ENCODE measurements at regions not wholly inside any gene's neighbourhood (a gene's known extent, or its start where the extent isn't known, plus 50 kb on each side); places are given as distances from the start of the nearest gene placed in this dataset.

DNA sequence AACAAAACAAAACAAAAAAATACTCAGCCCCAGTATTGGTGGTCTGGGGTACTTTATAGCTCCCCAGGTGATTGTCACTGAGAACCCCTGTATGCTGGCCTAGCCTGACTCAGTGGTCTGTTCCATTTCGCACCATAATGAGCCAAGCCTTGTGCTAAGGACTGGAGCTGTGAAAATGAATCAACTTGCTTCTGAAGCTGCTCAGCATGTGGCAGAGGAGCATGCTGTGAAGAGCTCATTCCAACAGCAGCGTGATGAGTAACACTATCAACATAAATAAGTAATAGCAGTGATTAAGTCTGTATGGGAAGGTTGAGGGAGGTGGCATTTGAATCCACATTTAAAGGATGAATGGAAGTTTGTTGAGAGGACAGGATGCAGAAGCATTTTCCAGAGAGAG, 67.2 kb upstream of the ATL2 start:
- Mint-ChIP-seq H3K9me3 (ENCODE audit: insufficient read depth) (no peaks in the 10 kb centered on the region), H3K4me1 (ENCODE audit: low read depth) (no peaks in the 10 kb centered on the region), H3K27me3 (ENCODE audit: low read depth) (peaks cover 12% of the 10 kb centered on the region), H3K36me3 (ENCODE audit: low read depth) (no peaks in the 10 kb centered on the region), H3K27ac (no peak overlapping the region), H3K4me3 (no peak overlapping the region)
- CTCF ChIA-PET: interaction anchor here (1.2 kb wide), 1 partner anchor 64 kb away, joined by 3 read pairs; no protein-coding TSS in a partner anchor
- no peak for ATAC-seq
- POLR2A ChIA-PET: no interaction called here
- no peak for DNase-seq

GRCh38 chr2:38442643-38443541, 65.8 kb upstream of the ATL2 start:
- POLR2A ChIA-PET: no interaction called here
- Mint-ChIP-seq H3K27ac (no peak overlapping the region), H3K4me3 (no peak overlapping the region), H3K27me3 (ENCODE audit: low read depth) (peaks cover 12% of the 10 kb centered on the region), H3K4me1 (ENCODE audit: low read depth) (peaks cover 8% of the 10 kb centered on the region), H3K36me3 (ENCODE audit: low read depth) (no peaks in the 10 kb centered on the region), H3K9me3 (ENCODE audit: insufficient read depth) (no peaks in the 10 kb centered on the region)
- ATAC-seq (no peak), DNase-seq (no peak)
- CTCF ChIA-PET: no interaction called here

- H3K27ac Mint-ChIP-seq: no peak overlapping the region
- DNase-seq (no peak), ATAC-seq (no peak)
- H3K4me3 Mint-ChIP-seq: no peak overlapping the region
- H3K9me3 Mint-ChIP-seq (ENCODE audit: insufficient read depth): no peaks in the 10 kb centered on the region
- no peaks in the 10 kb centered on the region for H3K36me3 Mint-ChIP-seq (ENCODE audit: low read depth)
- H3K27me3 Mint-ChIP-seq (ENCODE audit: low read depth): peaks cover 14% of the 10 kb centered on the region
- POLR2A ChIA-PET: no interaction called here
- CTCF ChIA-PET: interaction anchor here (0.6 kb wide), 1 partner anchor 124 kb away, joined by 3 read pairs; no protein-coding TSS in a partner anchor
- H3K4me1 Mint-ChIP-seq (ENCODE audit: low read depth): peaks cover 8% of the 10 kb centered on the region
These were observed 64.3 kb upstream of the ATL2 start for GRCh38 chr2:38441346-38441745.

GRCh38 chr2:38440655-38441054, 63.6 kb upstream of the ATL2 start:
- CTCF ChIA-PET: interaction anchor here (0.6 kb wide), 1 partner anchor 124 kb away, joined by 3 read pairs; no protein-coding TSS in a partner anchor
- no peak for DNase-seq
- Mint-ChIP-seq H3K4me3 (no peak overlapping the region), H3K36me3 (ENCODE audit: low read depth) (no peaks in the 10 kb centered on the region), H3K4me1 (ENCODE audit: low read depth) (peaks cover 8% of the 10 kb centered on the region), H3K9me3 (ENCODE audit: insufficient read depth) (no peaks in the 10 kb centered on the region), H3K27ac (no peak overlapping the region), H3K27me3 (ENCODE audit: low read depth) (peaks cover 14% of the 10 kb centered on the region)
- ATAC-seq: no peak
- POLR2A ChIA-PET: no interaction called here

DNA sequence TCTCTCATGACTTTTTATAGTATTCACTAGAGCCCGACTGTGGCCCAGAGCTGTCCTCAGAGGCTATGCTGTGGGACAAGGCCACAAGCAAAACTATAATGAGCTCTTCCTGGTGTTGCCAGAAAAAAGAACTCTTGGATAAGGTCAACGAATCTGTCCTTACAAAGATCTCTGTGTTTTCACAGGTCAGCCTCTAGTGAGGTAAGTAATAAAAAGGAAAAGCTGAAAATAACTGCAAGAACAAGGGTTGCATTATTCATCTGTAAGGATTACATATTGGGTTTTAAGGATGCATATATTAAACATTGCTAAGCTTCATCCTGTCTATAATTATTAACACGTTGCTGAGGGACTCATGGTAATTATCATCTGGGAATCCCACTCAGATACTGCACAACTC, 62.8 kb upstream of the ATL2 start:
- ATAC-seq (no peak), DNase-seq (no peak)
- ChIA-PET POLR2A (no interaction called here), CTCF (interaction anchor here (1.1 kb wide), 1 partner anchor 125 kb away, joined by 3 read pairs; no protein-coding TSS in a partner anchor)
- Mint-ChIP-seq H3K36me3 (ENCODE audit: low read depth) (no peaks in the 10 kb centered on the region), H3K27me3 (ENCODE audit: low read depth) (peaks cover 14% of the 10 kb centered on the region), H3K27ac (no peak overlapping the region), H3K4me1 (ENCODE audit: low read depth) (peaks cover 8% of the 10 kb centered on the region), H3K9me3 (ENCODE audit: insufficient read depth) (no peaks in the 10 kb centered on the region), H3K4me3 (no peak overlapping the region)

DNA sequence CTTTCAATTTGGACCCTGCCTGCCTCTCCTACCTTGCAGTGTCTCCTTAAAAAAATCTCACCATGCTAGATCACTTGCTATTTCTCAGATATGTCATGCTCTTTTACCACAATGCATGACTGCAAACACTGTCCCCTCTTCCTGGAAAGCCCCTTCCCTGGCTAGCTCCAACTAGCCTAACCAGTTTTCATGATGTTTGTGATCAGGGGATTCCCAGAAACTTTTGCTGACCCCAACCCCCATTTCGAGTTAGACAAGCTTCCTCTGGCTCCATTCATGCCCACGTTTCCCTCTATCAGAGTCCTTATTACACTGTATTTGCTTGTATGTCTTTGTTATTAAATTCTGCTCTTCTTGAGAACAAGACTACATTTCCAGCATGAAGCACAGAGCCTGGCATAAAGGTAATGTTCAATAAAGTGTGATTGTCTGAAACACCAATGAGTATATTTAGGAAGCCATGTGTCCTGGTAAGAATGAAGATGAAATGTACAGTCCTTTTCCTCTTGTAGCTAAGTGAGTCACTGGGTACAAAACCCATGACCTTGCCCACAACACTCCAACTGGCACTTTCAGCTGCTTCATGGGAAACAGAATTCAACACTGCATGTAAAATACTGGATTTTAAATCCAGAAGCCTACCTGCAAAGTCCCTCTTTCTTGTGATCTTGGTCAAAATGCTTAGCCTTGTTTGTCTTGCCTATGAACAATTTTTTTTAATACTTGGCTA, 62.0 kb upstream of the ATL2 start:
- ChIA-PET POLR2A (no interaction called here), CTCF (interaction anchor here (0.9 to 1.1 kb wide), 2 partner anchors 123 to 124 kb away, joined by 3 read pairs; no protein-coding TSS in a partner anchor)
- Mint-ChIP-seq H3K4me1 (ENCODE audit: low read depth) (peaks cover 8% of the 10 kb centered on the region), H3K27me3 (ENCODE audit: low read depth) (peaks cover 14% of the 10 kb centered on the region), H3K9me3 (ENCODE audit: insufficient read depth) (no peaks in the 10 kb centered on the region), H3K4me3 (no peak overlapping the region), H3K36me3 (ENCODE audit: low read depth) (no peaks in the 10 kb centered on the region), H3K27ac (no peak overlapping the region)
- ATAC-seq (no peak), DNase-seq (no peak)

- Mint-ChIP-seq H3K4me1 (ENCODE audit: low read depth) (peaks cover 8% of the 10 kb centered on the region), H3K9me3 (ENCODE audit: insufficient read depth) (no peaks in the 10 kb centered on the region), H3K4me3 (no peak overlapping the region), H3K27ac (no peak overlapping the region), H3K27me3 (ENCODE audit: low read depth) (peaks cover 19% of the 10 kb centered on the region), H3K36me3 (ENCODE audit: low read depth) (no peaks in the 10 kb centered on the region)
- ChIA-PET CTCF (interaction anchor here (0.9 kb wide), 1 partner anchor 123 kb away, joined by 3 read pairs; no protein-coding TSS in a partner anchor), POLR2A (no interaction called here)
- ATAC-seq: no peak
- DNase-seq: no peak
These were observed 61.2 kb upstream of the ATL2 start for GRCh38 chr2:38438133-38438882.

DNA sequence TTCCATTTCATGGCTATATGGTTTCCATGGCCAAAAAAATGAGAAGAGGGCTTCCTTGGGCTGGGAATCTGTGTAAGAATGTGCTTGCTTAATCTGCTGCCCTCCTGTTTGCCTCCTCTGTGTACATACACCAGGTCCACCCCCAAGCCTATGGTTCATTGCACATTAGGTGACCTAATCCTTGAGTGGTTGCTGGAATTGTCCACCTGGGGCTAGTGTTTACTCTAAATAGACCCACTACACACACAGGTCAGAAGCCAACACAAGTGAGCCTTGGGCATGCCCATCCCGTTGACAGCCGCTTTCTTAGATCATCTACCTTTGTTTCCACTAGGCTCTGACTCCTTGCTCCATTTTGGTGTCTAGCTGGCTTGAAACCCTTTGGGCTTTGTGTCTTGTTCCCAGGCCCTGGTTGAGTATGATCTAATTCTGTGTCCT, 59.2 kb upstream of the ATL2 start:
- H3K9me3 Mint-ChIP-seq (ENCODE audit: insufficient read depth): no peaks in the 10 kb centered on the region
- ATAC-seq: no peak
- no peak overlapping the region for H3K27ac Mint-ChIP-seq
- ChIA-PET CTCF (no interaction called here), POLR2A (no interaction called here)
- no peak for DNase-seq
- H3K27me3 Mint-ChIP-seq (ENCODE audit: low read depth): peaks cover 13% of the 10 kb centered on the region
- no peaks in the 10 kb centered on the region for H3K36me3 Mint-ChIP-seq (ENCODE audit: low read depth)
- H3K4me1 Mint-ChIP-seq (ENCODE audit: low read depth): peaks cover 8% of the 10 kb centered on the region
- no peak overlapping the region for H3K4me3 Mint-ChIP-seq

GRCh38 chr2:38435775-38436174, 58.7 kb upstream of the ATL2 start:
- peaks cover 8% of the 10 kb centered on the region for H3K4me1 Mint-ChIP-seq (ENCODE audit: low read depth)
- H3K36me3 Mint-ChIP-seq (ENCODE audit: low read depth): no peaks in the 10 kb centered on the region
- POLR2A ChIA-PET: no interaction called here
- H3K27ac Mint-ChIP-seq: no peak overlapping the region
- CTCF ChIA-PET: interaction anchor here (1.2 kb wide), 1 partner anchor 72 kb away, joined by 4 read pairs; no protein-coding TSS in a partner anchor
- peaks cover 10% of the 10 kb centered on the region for H3K27me3 Mint-ChIP-seq (ENCODE audit: low read depth)
- ATAC-seq (no peak), DNase-seq (no peak)
- no peak overlapping the region for H3K4me3 Mint-ChIP-seq
- no peaks in the 10 kb centered on the region for H3K9me3 Mint-ChIP-seq (ENCODE audit: insufficient read depth)

- DNase-seq (no peak), ATAC-seq (no peak)
- H3K27me3 Mint-ChIP-seq (ENCODE audit: low read depth): peaks cover 10% of the 10 kb centered on the region
- H3K27ac Mint-ChIP-seq: no peak overlapping the region
- H3K4me1 Mint-ChIP-seq (ENCODE audit: low read depth): peaks cover 8% of the 10 kb centered on the region
- H3K9me3 Mint-ChIP-seq (ENCODE audit: insufficient read depth): no peaks in the 10 kb centered on the region
- no peak overlapping the region for H3K4me3 Mint-ChIP-seq
- H3K36me3 Mint-ChIP-seq (ENCODE audit: low read depth): no peaks in the 10 kb centered on the region
- CTCF ChIA-PET: interaction anchor here (1.2 kb wide), 1 partner anchor 74 kb away, joined by 4 read pairs; no protein-coding TSS in a partner anchor
- POLR2A ChIA-PET: no interaction called here
These were observed 57.5 kb upstream of the ATL2 start for GRCh38 chr2:38434595-38434994.

DNA sequence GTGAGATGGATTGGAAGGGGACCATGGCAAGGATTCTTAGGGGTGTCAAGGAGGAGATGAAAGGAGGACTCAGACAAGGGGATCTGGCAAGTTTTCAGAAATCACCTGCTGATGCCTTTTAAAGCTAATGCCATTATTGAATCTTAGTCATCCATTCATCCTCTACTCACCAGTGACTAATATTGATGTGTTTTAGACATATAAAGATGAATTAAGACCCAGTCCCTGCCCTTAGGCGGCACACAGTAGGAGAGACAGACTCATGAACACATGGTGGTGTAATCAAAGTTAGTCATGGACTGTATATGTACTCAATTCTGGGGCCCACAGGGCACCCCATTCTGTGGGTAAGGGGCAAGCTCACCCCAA, 56.5 kb upstream of the ATL2 start:
- Mint-ChIP-seq H3K4me1 (ENCODE audit: low read depth) (peaks cover 2% of the 10 kb centered on the region), H3K9me3 (ENCODE audit: insufficient read depth) (no peaks in the 10 kb centered on the region), H3K4me3 (no peak overlapping the region), H3K36me3 (ENCODE audit: low read depth) (no peaks in the 10 kb centered on the region), H3K27ac (no peak overlapping the region), H3K27me3 (ENCODE audit: low read depth) (peaks cover 10% of the 10 kb centered on the region)
- DNase-seq: no peak
- ATAC-seq: no peak
- POLR2A ChIA-PET: no interaction called here
- CTCF ChIA-PET: no interaction called here

Data from activated CD8-positive, alpha-beta T cell treated with anti-CD3 and anti-CD28 coated beads, Interleukin-2, amount 10 ng/mL, durations not matched to agents 7 days and 5 days (primary cell).